ENCODE measurements at regions not wholly inside any gene's neighbourhood (a gene's known extent, or its start where the extent isn't known, plus 50 kb on each side); places are given as distances from the start of the nearest gene placed in this dataset.

DNA sequence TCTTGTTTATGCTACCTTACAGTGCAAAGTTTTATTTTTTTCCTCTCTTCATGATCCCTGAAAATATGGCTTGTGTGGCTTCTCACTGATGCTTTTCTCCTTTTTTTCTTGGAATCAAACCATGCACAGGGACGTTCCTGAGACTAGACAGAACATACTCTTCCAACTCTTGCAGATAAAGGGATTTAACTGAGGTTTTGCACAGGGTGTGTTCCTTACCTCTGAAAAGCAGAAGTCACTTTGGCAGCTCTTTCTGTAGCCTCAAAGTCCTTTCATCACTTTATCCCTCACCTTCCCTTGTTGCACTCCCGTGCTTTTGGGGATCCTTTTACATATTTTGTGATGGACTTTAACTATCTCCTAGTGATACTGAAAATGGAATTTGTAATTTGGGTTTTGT, 300.1 kb downstream of the SPRY1 start:
- Histone ChIP-seq H3K4me1 (peaks cover 0 to 13% (median 6%) of the 10 kb centered on the region in 3 donors), H3K27me3 (no peaks in the 10 kb centered on the region), H3K9me3 (no peaks in the 10 kb centered on the region), H3K27ac (no peak overlapping the region), H3K36me3 (no peaks in the 10 kb centered on the region), H3K4me3 (no peak overlapping the region)
- intact Hi-C loops (cut with DNase I): no loop called here
- DNase-seq: no peak
- TF ChIP-seq, protein P1, sequence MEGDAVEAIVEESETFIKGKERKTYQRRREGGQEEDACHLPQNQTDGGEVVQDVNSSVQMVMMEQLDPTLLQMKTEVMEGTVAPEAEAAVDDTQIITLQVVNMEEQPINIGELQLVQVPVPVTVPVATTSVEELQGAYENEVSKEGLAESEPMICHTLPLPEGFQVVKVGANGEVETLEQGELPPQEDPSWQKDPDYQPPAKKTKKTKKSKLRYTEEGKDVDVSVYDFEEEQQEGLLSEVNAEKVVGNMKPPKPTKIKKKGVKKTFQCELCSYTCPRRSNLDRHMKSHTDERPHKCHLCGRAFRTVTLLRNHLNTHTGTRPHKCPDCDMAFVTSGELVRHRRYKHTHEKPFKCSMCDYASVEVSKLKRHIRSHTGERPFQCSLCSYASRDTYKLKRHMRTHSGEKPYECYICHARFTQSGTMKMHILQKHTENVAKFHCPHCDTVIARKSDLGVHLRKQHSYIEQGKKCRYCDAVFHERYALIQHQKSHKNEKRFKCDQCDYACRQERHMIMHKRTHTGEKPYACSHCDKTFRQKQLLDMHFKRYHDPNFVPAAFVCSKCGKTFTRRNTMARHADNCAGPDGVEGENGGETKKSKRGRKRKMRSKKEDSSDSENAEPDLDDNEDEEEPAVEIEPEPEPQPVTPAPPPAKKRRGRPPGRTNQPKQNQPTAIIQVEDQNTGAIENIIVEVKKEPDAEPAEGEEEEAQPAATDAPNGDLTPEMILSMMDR (IDR thresholded peaks at IDR 0.05): no peak
- no peak for TF ChIP-seq POLR2A (IDR thresholded peaks at IDR 0.05)
- 34 to 37% methylated on average over 2 of the region's 2 CpGs for WGBS, 2 donors

DNA sequence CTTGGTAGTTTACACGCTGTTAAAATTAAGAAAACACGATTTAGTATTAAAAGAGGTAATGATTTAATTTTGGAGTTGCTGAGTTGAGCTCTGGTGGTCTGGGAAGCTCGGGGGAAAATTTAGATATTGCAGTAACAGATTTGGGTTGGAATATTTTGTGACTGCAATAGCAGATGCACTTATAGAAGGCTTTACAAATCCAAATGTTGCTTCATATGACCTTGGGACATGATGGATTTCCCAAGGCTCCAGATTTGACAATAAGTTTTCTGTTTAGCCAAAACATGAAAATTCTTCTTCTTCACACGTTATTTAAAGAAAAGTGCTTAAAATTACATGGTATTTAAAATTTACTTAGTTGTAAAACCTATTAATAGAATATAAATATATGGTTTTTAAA, 302.0 kb downstream of the SPRY1 start:
- WGBS, 2 donors: 77 to 84% methylated on average over 4 of the region's 4 CpGs
- DNase-seq: no peak

DNA sequence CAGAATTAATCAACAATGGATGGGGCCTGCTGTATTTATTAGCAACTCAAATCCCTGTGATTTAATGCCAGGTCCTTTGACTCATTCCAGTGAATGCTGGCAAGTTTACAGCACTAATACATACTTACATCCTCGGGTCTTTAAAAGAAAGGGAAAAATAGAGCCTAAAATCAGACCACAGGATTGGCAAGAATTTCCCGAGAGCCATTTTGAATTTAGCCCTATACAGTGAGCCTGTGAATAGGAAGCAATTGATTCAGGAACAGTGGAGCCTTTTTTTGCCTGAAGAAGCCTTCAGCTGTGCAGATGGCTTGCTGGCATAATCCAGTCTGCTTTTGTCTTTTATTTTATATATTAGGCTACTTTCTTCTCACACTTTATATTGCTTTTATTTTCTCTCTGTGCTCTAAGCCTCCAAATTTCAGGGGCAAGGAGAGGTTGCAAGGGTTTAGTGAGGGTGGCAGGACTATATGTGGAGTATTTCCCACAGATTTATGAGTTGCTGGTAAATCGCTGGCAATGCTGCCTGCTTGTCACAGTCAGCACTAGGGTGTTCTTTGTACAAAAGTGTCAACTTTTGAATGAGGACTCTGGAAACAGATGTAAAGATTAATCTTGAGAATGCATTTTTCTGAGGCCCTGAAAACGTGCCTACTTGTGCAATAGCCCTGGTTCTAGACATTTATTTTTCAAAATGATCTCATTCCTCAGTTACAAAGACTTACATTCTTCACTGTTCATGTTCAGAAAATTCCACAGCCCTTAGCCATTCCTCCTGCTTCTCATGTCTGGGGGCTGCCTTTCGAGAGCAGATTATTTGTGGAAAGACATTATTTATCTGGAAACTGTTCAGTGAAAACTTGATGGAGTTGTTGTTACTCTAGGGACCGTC, 303.5 kb downstream of the SPRY1 start:
- WGBS, 2 donors: 37 to 44% methylated on average over 6 of the region's 6 CpGs
- no peak for DNase-seq
- Histone ChIP-seq H3K9me3 (no peaks in the 10 kb centered on the region), H3K27me3 (no peaks in the 10 kb centered on the region), H3K4me1 (peaks cover 0 to 13% (median 6%) of the 10 kb centered on the region in 3 donors), H3K27ac (peak overlapping the region; percentile 33 to 59 (median 44)), H3K4me3 (no peak overlapping the region), H3K36me3 (no peaks in the 10 kb centered on the region)
- intact Hi-C loops (cut with DNase I): no loop called here
- TF ChIP-seq, protein P1 (IDR thresholded peaks at IDR 0.05): no peak
- TF ChIP-seq POLR2A (IDR thresholded peaks at IDR 0.05): no peak

More for the DNA sequence above, 302.0 kb downstream of the SPRY1 start:
- H3K36me3 ChIP-seq: no peaks in the 10 kb centered on the region
- no peak overlapping the region for H3K4me3 ChIP-seq
- no peaks in the 10 kb centered on the region for H3K9me3 ChIP-seq
- peaks cover 0 to 13% (median 6%) of the 10 kb centered on the region in 3 donors for H3K4me1 ChIP-seq
- intact Hi-C loops (cut with DNase I): no loop called here
- H3K27ac ChIP-seq: no peak overlapping the region
- H3K27me3 ChIP-seq: no peaks in the 10 kb centered on the region
- TF ChIP-seq, protein P1 (IDR thresholded peaks at IDR 0.05): no peak

DNA sequence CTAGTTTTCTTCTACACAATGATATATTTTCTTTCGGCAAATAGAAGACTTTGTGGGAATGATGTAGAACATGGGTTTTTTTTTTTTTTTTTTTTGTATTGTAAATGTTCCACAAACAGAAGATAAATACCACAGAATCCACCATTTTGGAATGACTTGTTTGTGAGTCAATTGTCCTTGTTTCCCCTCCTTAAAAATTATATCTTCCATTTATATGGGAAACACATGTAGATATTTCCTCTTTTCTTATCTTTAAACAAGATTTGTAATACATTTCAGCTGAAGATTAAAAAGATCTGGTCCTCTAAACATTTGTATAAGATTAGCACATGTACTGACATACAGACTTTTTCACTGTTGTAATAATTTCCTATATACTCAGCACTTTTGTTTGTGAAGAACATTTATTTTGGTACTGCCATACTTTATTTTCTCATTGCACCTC, 304.6 kb downstream of the SPRY1 start:
- Histone ChIP-seq H3K9me3 (no peaks in the 10 kb centered on the region), H3K27me3 (no peaks in the 10 kb centered on the region), H3K36me3 (no peaks in the 10 kb centered on the region), H3K27ac (no peak overlapping the region), H3K4me1 (peaks cover 0 to 13% (median 6%) of the 10 kb centered on the region in 3 donors), H3K4me3 (no peak overlapping the region)
- no peak for DNase-seq
- intact Hi-C loops (cut with DNase I): no loop called here
- 79 to 86% methylated on average over 1 of the region's 1 CpG for WGBS, 2 donors
- TF ChIP-seq, protein P1 (IDR thresholded peaks at IDR 0.05): no peak
- TF ChIP-seq POLR2A (IDR thresholded peaks at IDR 0.05): no peak

DNA sequence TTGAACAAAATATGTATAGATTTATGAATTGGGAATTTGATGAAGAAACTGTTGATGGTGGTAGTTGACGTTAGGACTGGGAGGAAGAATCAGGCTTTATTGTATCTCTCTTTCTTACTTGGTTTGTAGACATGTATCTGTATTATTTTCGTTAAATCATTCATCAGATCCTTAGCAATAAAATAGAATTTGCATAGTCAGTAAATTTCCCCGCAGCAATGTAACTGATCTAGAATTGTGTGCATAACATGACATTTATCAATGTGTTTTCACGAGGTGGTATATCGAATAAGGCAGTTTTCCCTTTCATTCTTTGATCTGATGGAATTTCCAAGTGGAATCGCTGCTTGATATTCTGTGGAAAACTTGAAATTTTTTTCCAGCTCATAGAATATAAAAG, 308.8 kb downstream of the SPRY1 start:
- no peaks in the 10 kb centered on the region for H3K27me3 ChIP-seq
- WGBS, 2 donors: 73 to 78% methylated on average over 6 of the region's 6 CpGs
- peaks cover 0 to 9% (median 7%) of the 10 kb centered on the region in 3 donors for H3K9me3 ChIP-seq

More for the DNA sequence above, 308.8 kb downstream of the SPRY1 start:
- intact Hi-C loops (cut with DNase I): no loop called here
- no peak for TF ChIP-seq POLR2A (IDR thresholded peaks at IDR 0.05)
- TF ChIP-seq, protein P1 (IDR thresholded peaks at IDR 0.05): no peak
- Histone ChIP-seq H3K27ac (no peak overlapping the region), H3K36me3 (no peaks in the 10 kb centered on the region), H3K4me1 (peaks cover 0 to 4% (median 0%) of the 10 kb centered on the region in 3 donors), H3K4me3 (no peak overlapping the region)
- DNase-seq: no peak

All from esophagus squamous epithelium (tissue), 5 donors.